H1 (cell line): ENCODE measurements at regions not wholly inside any gene's neighbourhood (a gene's known extent, or its start where the extent isn't known, plus 50 kb on each side); places are given as distances from the start of the nearest gene placed in this dataset.

Experiments
- CTCF ChIA-PET: fragments of 300-600 bp; sonication (Branson Sonifier 250); formaldehyde crosslinking; loops from one replicate; lab custom pipeline; 2021; ENCODE audit not compliant: partially characterized antibody; lab: Charles Lee
- POLR2A ChIA-PET: fragments of 300-600 bp; sonication (Branson Sonifier 250); formaldehyde crosslinking; loops from one replicate; lab custom pipeline; 2021; ENCODE audit warnings: inconsistent platforms; ENCODE audit not compliant: partially characterized antibody; lab: Charles Lee
- DNase-seq, 2 experiments: peaks; one replicate each; pipeline versions ENCODE4 v3.0.0 to v3.0.0-alpha.2; 2010 to 2022; ENCODE audit warnings: low spot score in 2 of 2, low read depth in 1 of 2, mixed read lengths in 1 of 2
- FAIRE-seq: peaks from 2 replicates; lab custom pipeline; 2011; peaks lifted over from hg19 to GRCh38; lab: Jason Lieb, UNC
- H2AFZ ChIP-seq: 2 replicates; pipeline ENCODE4 v1.8.1; 2012; ENCODE audit warnings: low read length, inconsistent platforms
- H2AK5ac ChIP-seq: 2 replicates; pipeline ENCODE4 v1.6.1; 2013; ENCODE audit warnings: low read depth, low read length
- H2BK120ac ChIP-seq: replicated peaks from 2 replicates; pipeline ENCODE3; 2013; ENCODE audit warnings: low read depth, low read length, inconsistent platforms
- H2BK12ac ChIP-seq: 2 replicates; pipeline ENCODE4 v1.6.1; 2013; ENCODE audit warnings: low read depth, low read length
- H2BK15ac ChIP-seq: 2 replicates; pipeline ENCODE4 v1.6.1; 2013; ENCODE audit warnings: low read length
- H2BK20ac ChIP-seq: 2 replicates; pipeline ENCODE4 v1.6.1; 2013; ENCODE audit warnings: low read length
- H2BK5ac ChIP-seq: 2 replicates; pipeline ENCODE4 v1.6.1; 2013; ENCODE audit warnings: low read depth, low read length
- H3K14ac ChIP-seq: 2 replicates; pipeline ENCODE4 v1.6.1; 2013; ENCODE audit warnings: inconsistent platforms; ENCODE audit not compliant: insufficient read length
- H3K18ac ChIP-seq: 2 replicates; pipeline ENCODE4 v1.6.1; 2013; ENCODE audit warnings: low read length; ENCODE audit errors: extremely low read depth
- H3K23ac ChIP-seq: 2 replicates; pipeline ENCODE4 v1.6.1; 2013; ENCODE audit warnings: inconsistent platforms; ENCODE audit not compliant: insufficient read length
- H3K23me2 ChIP-seq: 2 replicates; pipeline ENCODE4 v1.6.1; 2013; ENCODE audit warnings: low read depth, low read length
- H3K27ac ChIP-seq: 2 replicates; pipeline ENCODE4 v1.6.1; 2011; ENCODE audit warnings: low read depth, low read length, inconsistent platforms
- H3K27me3 ChIP-seq, 4 experiments: replicated peaks in 1 of 4; 1 replicate in 1 of 4; 2 replicates in 3 of 4; pipeline versions ENCODE4 v1.6.1 to v1.8.1; 2011 to 2013; ENCODE audit warnings: low read length in 3 of 4, mild to moderate bottlenecking in 3 of 4, inconsistent platforms in 2 of 4, mixed read lengths in 2 of 4, moderate library complexity in 1 of 4; ENCODE audit not compliant: control insufficient read depth in 3 of 4, insufficient read depth in 3 of 4; ENCODE audit errors: extremely low read depth in 1 of 4
- H3K36me3 ChIP-seq, 4 experiments: 2 replicates each; pipeline versions ENCODE4 v1.6.1 to v1.8.1; 2011 to 2013; ENCODE audit warnings: mild to moderate bottlenecking in 4 of 4, low read length in 3 of 4, moderate library complexity in 2 of 4, control low read depth in 1 of 4, inconsistent platforms in 1 of 4; ENCODE audit not compliant: insufficient read depth in 4 of 4, control insufficient read depth in 2 of 4
- H3K4ac ChIP-seq: replicated peaks from 2 replicates; pipeline ENCODE3; 2013; ENCODE audit warnings: low read length, low read depth, mixed read lengths, inconsistent platforms; ENCODE audit not compliant: insufficient read length
- H3K4me1 ChIP-seq, 4 experiments: replicated peaks in 1 of 4; 1 replicate in 1 of 4; 2 replicates in 3 of 4; pipeline versions ENCODE4 v1.6.1 to v1.8.1; 2011 to 2013; ENCODE audit warnings: low read length in 3 of 4, inconsistent platforms in 2 of 4, mixed read lengths in 1 of 4; ENCODE audit not compliant: insufficient read depth in 4 of 4, control insufficient read depth in 3 of 4
- H3K4me2 ChIP-seq, 2 experiments: 2 replicates each; pipeline versions ENCODE4 v1.6.1 to v1.8.1; 2011 to 2013; ENCODE audit warnings: low read depth in 2 of 2, low read length in 2 of 2, control low read depth in 1 of 2, inconsistent platforms in 1 of 2, mild to moderate bottlenecking in 1 of 2; ENCODE audit not compliant: insufficient read depth in 1 of 2
- H3K4me3 ChIP-seq, 4 experiments: fragments of 200-600, 300-600 bp in 1 of 4; sonication (generic), shearing (Covaris generic), sonication (Bioruptor Twin) in 1 of 4; 2 replicates each; pipeline versions ENCODE4 v1.5.1 to v1.8.1; 2011 to 2016; ENCODE audit warnings: low read length in 4 of 4, low read depth in 3 of 4, control low read depth in 2 of 4, inconsistent platforms in 2 of 4, mild to moderate bottlenecking in 2 of 4, mixed read lengths in 1 of 4, moderate library complexity in 1 of 4; ENCODE audit not compliant: insufficient read depth in 2 of 4; ENCODE audit errors: extremely low read depth in 1 of 4
- H3K56ac ChIP-seq: replicated peaks from 2 replicates; pipeline ENCODE3; 2013; ENCODE audit warnings: low read depth, mild to moderate bottlenecking, mixed read lengths, low read length, inconsistent platforms; ENCODE audit not compliant: insufficient read length
- H3K79me1 ChIP-seq: 2 replicates; pipeline ENCODE4 v1.6.1; 2013; ENCODE audit warnings: low read depth, low read length, control low read depth
- H3K79me2 ChIP-seq, 2 experiments: 2 replicates each; pipeline versions ENCODE4 v1.6.1 to v1.8.1; 2012 to 2013; ENCODE audit warnings: low read length in 2 of 2, mild to moderate bottlenecking in 2 of 2, inconsistent platforms in 1 of 2; ENCODE audit not compliant: insufficient read depth in 2 of 2, control insufficient read depth in 1 of 2
- H3K9ac ChIP-seq, 4 experiments: replicated peaks in 1 of 4; 1 replicate in 1 of 4; 2 replicates in 3 of 4; pipeline versions ENCODE4 v1.6.1 to v1.8.1; 2011 to 2013; ENCODE audit warnings: low read depth in 3 of 4, low read length in 3 of 4, control low read depth in 2 of 4, mild to moderate bottlenecking in 2 of 4, moderate library complexity in 2 of 4, inconsistent platforms in 1 of 4; ENCODE audit errors: extremely low read depth in 1 of 4
- H3K9me3 ChIP-seq, 2 experiments: 2 replicates each; pipeline versions ENCODE4 v1.6.1 to v1.8.1; 2012 to 2013; ENCODE audit warnings: mild to moderate bottlenecking in 2 of 2, moderate library complexity in 2 of 2, control low read depth in 1 of 2, inconsistent platforms in 1 of 2, low read depth in 1 of 2, low read length in 1 of 2, mixed read lengths in 1 of 2; ENCODE audit not compliant: insufficient read depth in 2 of 2
- H4K20me1 ChIP-seq, 2 experiments: replicated peaks in 1 of 2; 2 replicates each; pipeline versions ENCODE3 to v1.8.1; 2011 to 2013; ENCODE audit warnings: inconsistent platforms in 2 of 2, low read length in 2 of 2, mild to moderate bottlenecking in 1 of 2; ENCODE audit not compliant: insufficient read depth in 2 of 2, control insufficient read depth in 1 of 2
- H4K5ac ChIP-seq: 2 replicates; pipeline ENCODE4 v1.6.1; 2013; ENCODE audit warnings: low read length, low read depth, mixed read lengths, inconsistent platforms; ENCODE audit not compliant: insufficient read length
- H4K8ac ChIP-seq: 2 replicates; pipeline ENCODE4 v1.8.0; 2013; ENCODE audit warnings: mild to moderate bottlenecking, moderate library complexity, low read length, inconsistent platforms; ENCODE audit not compliant: insufficient read depth; ENCODE audit errors: extremely low read depth
- H4K91ac ChIP-seq: replicated peaks from 2 replicates; pipeline ENCODE3; 2013; ENCODE audit warnings: low read length, mixed read lengths, inconsistent platforms; ENCODE audit not compliant: insufficient read length
- NRF1 ChIP-seq: IDR thresholded peaks from 2 replicates; pipeline ENCODE4 v1.6.1; 2011; ENCODE audit warnings: mild to moderate bottlenecking, low read depth, low read length, improper control_type of control experiment
- WGBS, 2 experiments: shearing (Covaris generic) in 1 of 2; methylation state at CpG; one replicate each; pipeline versions ENCODE4 v1.1.6 to v1.1.7; 2013 to 2015; ENCODE audit warnings: low lambda C conversion rate in 2 of 2, mixed read lengths in 2 of 2, inconsistent platforms in 1 of 2, low coverage in 1 of 2, missing lambda C conversion rate in 1 of 2; ENCODE audit not compliant: insufficient replicate concordance in 2 of 2, insufficient coverage in 1 of 2, insufficient read length in 1 of 2; ENCODE audit errors: extremely low coverage in 1 of 2, missing lambda C conversion rate in 1 of 2; 5-methylcytosine and 5-hydroxymethylcytosine counted together
- TF ChIP-seq, protein P1 (sequence below): IDR thresholded peaks from 2 replicates; pipeline ENCODE4 v1.6.1; 2012; ENCODE audit warnings: low read length, inconsistent platforms

DNA sequence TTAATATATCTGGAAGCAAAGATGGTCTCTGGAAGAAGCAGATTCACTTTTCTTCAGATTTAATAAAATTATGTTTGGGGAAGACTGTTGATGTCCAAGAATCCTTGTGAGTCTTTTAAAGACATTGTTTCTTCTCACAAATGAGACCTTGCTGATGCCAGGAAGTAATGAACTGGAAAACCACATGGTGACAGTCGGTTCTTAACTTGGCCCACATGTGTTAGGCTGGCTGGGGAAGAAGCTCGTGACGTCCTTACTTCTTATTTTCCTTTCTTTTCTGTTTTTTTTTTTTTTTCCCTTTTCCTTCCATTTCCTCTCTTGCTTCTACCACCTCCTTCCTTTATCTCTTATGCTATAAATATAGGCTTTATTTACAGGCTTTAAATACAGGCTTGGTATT, 950.2 kb downstream of the BCL11B start:
- Histone ChIP-seq H4K91ac (no peak overlapping the region), H4K8ac (no peak overlapping the region), H2AFZ (no peak overlapping the region), H3K14ac (no peak overlapping the region), H2BK12ac (no peak overlapping the region), H3K4me3 (no peak overlapping the region), H3K27me3 (no peaks in the 10 kb centered on the region), H3K9me3 (no peaks in the 10 kb centered on the region; a peak in 1 of 4 replicates), H3K23me2 (no peaks in the 10 kb centered on the region), H4K20me1 (no peaks in the 10 kb centered on the region), H3K79me1 (no peaks in the 10 kb centered on the region), H3K9ac (no peak overlapping the region), H4K5ac (no peak overlapping the region), H2BK20ac (no peak overlapping the region), H3K36me3 (no peaks in the 10 kb centered on the region), H3K4me1 (no peaks in the 10 kb centered on the region), H2BK5ac (no peak overlapping the region), H3K23ac (no peak overlapping the region), H3K4me2 (no peak overlapping the region), H3K27ac (no peak overlapping the region), H3K18ac (no peak overlapping the region), H2AK5ac (no peak overlapping the region), H2BK120ac (no peak overlapping the region), H3K4ac (no peak overlapping the region), H2BK15ac (no peak overlapping the region), H3K79me2 (no peaks in the 10 kb centered on the region), H3K56ac (no peak overlapping the region)
- WGBS, 2 experiments: 80% methylated on average over 2 of the region's 3 CpGs; no CpG with 5 or more reads in 1 of the 2 experiments
- FAIRE-seq (no peak), DNase-seq (no peak)
- ChIA-PET POLR2A (interaction anchor here (0.7 kb wide), 1 partner anchor 120 kb away, joined by 4 read pairs; no protein-coding TSS in a partner anchor), CTCF (no interaction called here)
- TF ChIP-seq NRF1: no peak
- TF ChIP-seq, protein P1, sequence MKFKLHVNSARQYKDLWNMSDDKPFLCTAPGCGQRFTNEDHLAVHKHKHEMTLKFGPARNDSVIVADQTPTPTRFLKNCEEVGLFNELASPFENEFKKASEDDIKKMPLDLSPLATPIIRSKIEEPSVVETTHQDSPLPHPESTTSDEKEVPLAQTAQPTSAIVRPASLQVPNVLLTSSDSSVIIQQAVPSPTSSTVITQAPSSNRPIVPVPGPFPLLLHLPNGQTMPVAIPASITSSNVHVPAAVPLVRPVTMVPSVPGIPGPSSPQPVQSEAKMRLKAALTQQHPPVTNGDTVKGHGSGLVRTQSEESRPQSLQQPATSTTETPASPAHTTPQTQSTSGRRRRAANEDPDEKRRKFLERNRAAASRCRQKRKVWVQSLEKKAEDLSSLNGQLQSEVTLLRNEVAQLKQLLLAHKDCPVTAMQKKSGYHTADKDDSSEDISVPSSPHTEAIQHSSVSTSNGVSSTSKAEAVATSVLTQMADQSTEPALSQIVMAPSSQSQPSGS: no peak
